Prostate gland (tissue), 1 donor: ENCODE measurements at regions not wholly inside any gene's neighbourhood (a gene's known extent, or its start where the extent isn't known, plus 50 kb on each side); places are given as distances from the start of the nearest gene placed in this dataset.

Experiments used
- POLR2A ChIP-seq: fragments of 450-650 bp; IDR thresholded peaks from one replicate; pipeline ENCODE4 v1.6.1; 2016; ENCODE audit warnings: antibody characterized with exemption, mild to moderate bottlenecking
- POLR2AphosphoS5 ChIP-seq: sonication (generic); formaldehyde crosslinking; IDR thresholded peaks from one replicate; pipeline ENCODE4 v1.6.1; 2017; ENCODE audit warnings: antibody characterized with exemption

GRCh38 chr13:85724546-85725432 lies 74.4 kb downstream of the SLITRK6 start:
- no peak for TF ChIP-seq POLR2A
- TF ChIP-seq POLR2AphosphoS5 = no peak
